OCI-LY1 (cell line): ENCODE measurements at regions not wholly inside any gene's neighbourhood (a gene's known extent, or its start where the extent isn't known, plus 50 kb on each side); places are given as distances from the start of the nearest gene placed in this dataset.

Source experiments
- H2AFZ ChIP-seq: fragments of 200-600 bp; sonication (generic), shearing (Covaris generic); 2 replicates; pipeline ENCODE4 v1.6.0; 2014; ENCODE audit warnings: antibody characterized with exemption, mild to moderate bottlenecking, low read length
- H3F3A ChIP-seq: fragments of 200-600 bp; sonication (generic), shearing (Covaris generic); 2 replicates; pipeline ENCODE4 v1.6.0; 2014; ENCODE audit warnings: mild to moderate bottlenecking, antibody characterized with exemption, low read length, moderate library complexity; ENCODE audit not compliant: insufficient read depth
- H3K27ac ChIP-seq: fragments of 200-600 bp; sonication (generic); 2 replicates; pipeline ENCODE4 v1.5.1; 2014; ENCODE audit warnings: low read length, mixed run types, mild to moderate bottlenecking, low read depth; ENCODE audit not compliant: poor library complexity, severe bottlenecking
- H3K27me3 ChIP-seq: fragments of 200-600 bp; sonication (generic); 2 replicates; pipeline ENCODE4 v1.6.0; 2014; ENCODE audit warnings: antibody characterized with exemption, mild to moderate bottlenecking, low read length, moderate library complexity; ENCODE audit not compliant: insufficient read depth
- H3K36me3 ChIP-seq: fragments of 200-600 bp; sonication (generic); 2 replicates; pipeline ENCODE4 v1.6.1; 2014; ENCODE audit warnings: mild to moderate bottlenecking, antibody characterized with exemption, low read length, moderate library complexity, mixed read lengths; ENCODE audit not compliant: insufficient read depth
- H3K4me1 ChIP-seq: fragments of 200-600 bp; sonication (generic); 2 replicates; pipeline ENCODE4 v1.5.1; 2014; ENCODE audit warnings: mild to moderate bottlenecking, low read length, moderate library complexity; ENCODE audit not compliant: insufficient read depth, severe bottlenecking
- H3K4me2 ChIP-seq: fragments of 200-600 bp; sonication (generic), shearing (Covaris generic); 2 replicates; pipeline ENCODE4 v1.6.1; 2014; ENCODE audit warnings: low read length
- H3K4me3 ChIP-seq: fragments of 200-600 bp; sonication (generic); 2 replicates; pipeline ENCODE4 v1.5.1; 2014; ENCODE audit warnings: low read length, low read depth, mild to moderate bottlenecking, mixed read lengths; ENCODE audit not compliant: poor library complexity, severe bottlenecking
- H3K79me2 ChIP-seq: fragments of 200-600 bp; shearing (Covaris generic); 2 replicates; pipeline ENCODE4 v1.6.1; 2016; ENCODE audit warnings: mixed run types, low read length, mixed read lengths; ENCODE audit not compliant: insufficient read depth
- H3K9ac ChIP-seq: fragments of 200-600 bp; sonication (generic), shearing (Covaris generic); 2 replicates; pipeline ENCODE4 v1.6.1; 2014; ENCODE audit warnings: mild to moderate bottlenecking, low read length, mixed read lengths
- H3K9me2 ChIP-seq: fragments of 200-600 bp; sonication (generic), shearing (Covaris generic); 2 replicates; pipeline ENCODE4 v1.6.1; 2014; ENCODE audit warnings: low read depth, mild to moderate bottlenecking, low read length, mixed read lengths
- H3K9me3 ChIP-seq: fragments of 200-600 bp; shearing (Covaris generic); 2 replicates; pipeline ENCODE4 v1.6.1; 2014; ENCODE audit warnings: low read length, mixed read lengths
- H4K20me1 ChIP-seq: fragments of 200-600 bp; sonication (generic), shearing (Covaris generic); 2 replicates; pipeline ENCODE4 v1.6.0; 2016; ENCODE audit warnings: mild to moderate bottlenecking, low read length; ENCODE audit not compliant: insufficient read depth
- EZH2 ChIP-seq: fragments of 200-600 bp; sonication (generic), shearing (Covaris generic); IDR thresholded peaks from 2 replicates; pipeline ENCODE4 v1.8.0; 2017; ENCODE audit warnings: borderline replicate concordance, mixed run types, mild to moderate bottlenecking, antibody characterized with exemption, low read length, moderate library complexity, mixed read lengths
- TF ChIP-seq, protein P1 (sequence below): fragments of 200-600 bp; sonication (generic), shearing (Covaris generic); IDR thresholded peaks from 2 replicates; pipeline ENCODE4 v1.5.1; 2017; ENCODE audit warnings: mild to moderate bottlenecking, antibody characterized with exemption, low read length, moderate library complexity, mixed read lengths

DNA sequence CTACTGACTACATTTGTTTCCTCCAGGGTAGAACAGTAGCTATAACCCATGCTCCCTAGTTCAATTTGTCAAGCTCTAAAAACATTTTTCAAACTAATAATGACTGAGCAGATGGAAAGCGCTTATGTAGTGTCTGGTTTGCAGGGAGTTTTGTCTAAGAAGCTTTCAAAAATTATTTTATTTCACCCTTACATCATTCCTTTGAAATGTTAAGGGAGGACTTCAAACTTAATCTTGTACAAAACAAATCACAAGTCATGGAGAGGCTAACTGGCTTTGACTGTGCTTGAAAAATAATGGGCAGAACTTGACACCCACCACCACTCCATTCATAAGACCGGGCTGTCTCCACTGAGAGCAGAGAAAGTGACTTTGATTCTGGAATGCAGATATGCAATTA, 153.4 kb upstream of the QRFPR start:
- Histone ChIP-seq H3K79me2 (no peaks in the 10 kb centered on the region), H4K20me1 (no peaks in the 10 kb centered on the region), H3K4me2 (no peak overlapping the region), H3K9me3 (no peaks in the 10 kb centered on the region), H3F3A (no peaks in the 10 kb centered on the region), H3K4me3 (no peak overlapping the region), H3K9me2 (no peaks in the 10 kb centered on the region), H3K27ac (no peak overlapping the region), H3K9ac (no peak overlapping the region), H2AFZ (no peak overlapping the region), H3K27me3 (no peaks in the 10 kb centered on the region), H3K36me3 (no peaks in the 10 kb centered on the region), H3K4me1 (no peaks in the 10 kb centered on the region)
- TF ChIP-seq EZH2 = no peak
- TF ChIP-seq, protein P1, sequence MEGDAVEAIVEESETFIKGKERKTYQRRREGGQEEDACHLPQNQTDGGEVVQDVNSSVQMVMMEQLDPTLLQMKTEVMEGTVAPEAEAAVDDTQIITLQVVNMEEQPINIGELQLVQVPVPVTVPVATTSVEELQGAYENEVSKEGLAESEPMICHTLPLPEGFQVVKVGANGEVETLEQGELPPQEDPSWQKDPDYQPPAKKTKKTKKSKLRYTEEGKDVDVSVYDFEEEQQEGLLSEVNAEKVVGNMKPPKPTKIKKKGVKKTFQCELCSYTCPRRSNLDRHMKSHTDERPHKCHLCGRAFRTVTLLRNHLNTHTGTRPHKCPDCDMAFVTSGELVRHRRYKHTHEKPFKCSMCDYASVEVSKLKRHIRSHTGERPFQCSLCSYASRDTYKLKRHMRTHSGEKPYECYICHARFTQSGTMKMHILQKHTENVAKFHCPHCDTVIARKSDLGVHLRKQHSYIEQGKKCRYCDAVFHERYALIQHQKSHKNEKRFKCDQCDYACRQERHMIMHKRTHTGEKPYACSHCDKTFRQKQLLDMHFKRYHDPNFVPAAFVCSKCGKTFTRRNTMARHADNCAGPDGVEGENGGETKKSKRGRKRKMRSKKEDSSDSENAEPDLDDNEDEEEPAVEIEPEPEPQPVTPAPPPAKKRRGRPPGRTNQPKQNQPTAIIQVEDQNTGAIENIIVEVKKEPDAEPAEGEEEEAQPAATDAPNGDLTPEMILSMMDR = no peak

DNA sequence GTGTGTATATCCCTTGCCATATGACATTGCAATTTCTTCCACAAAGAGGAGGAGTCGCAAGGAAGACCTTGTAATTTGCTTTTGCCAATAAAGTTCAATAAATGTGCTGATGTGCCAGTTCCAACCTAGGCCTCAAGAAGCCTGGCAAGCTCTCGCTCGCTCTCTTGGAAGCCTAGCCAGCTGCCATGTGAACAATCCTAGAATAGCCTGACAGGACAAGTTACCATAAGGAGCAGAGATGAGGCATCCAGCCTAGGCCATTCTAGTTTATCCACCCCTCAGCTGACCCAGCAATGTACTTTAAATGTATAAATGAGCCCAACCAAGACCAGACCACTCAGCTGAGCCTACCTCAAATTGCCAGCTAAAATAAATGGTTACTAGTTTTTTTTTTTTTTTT, 145.7 kb upstream of the QRFPR start:
- Histone ChIP-seq H2AFZ (no peak overlapping the region), H3K79me2 (no peaks in the 10 kb centered on the region), H3K4me3 (no peak overlapping the region), H3K4me2 (no peak overlapping the region), H3K9ac (no peak overlapping the region), H3K9me2 (no peaks in the 10 kb centered on the region), H3F3A (no peaks in the 10 kb centered on the region), H3K36me3 (no peaks in the 10 kb centered on the region), H3K4me1 (no peaks in the 10 kb centered on the region), H4K20me1 (no peaks in the 10 kb centered on the region), H3K27ac (no peak overlapping the region), H3K27me3 (no peaks in the 10 kb centered on the region), H3K9me3 (no peaks in the 10 kb centered on the region)
- TF ChIP-seq EZH2 = no peak
- TF ChIP-seq, protein P1 = no peak

DNA sequence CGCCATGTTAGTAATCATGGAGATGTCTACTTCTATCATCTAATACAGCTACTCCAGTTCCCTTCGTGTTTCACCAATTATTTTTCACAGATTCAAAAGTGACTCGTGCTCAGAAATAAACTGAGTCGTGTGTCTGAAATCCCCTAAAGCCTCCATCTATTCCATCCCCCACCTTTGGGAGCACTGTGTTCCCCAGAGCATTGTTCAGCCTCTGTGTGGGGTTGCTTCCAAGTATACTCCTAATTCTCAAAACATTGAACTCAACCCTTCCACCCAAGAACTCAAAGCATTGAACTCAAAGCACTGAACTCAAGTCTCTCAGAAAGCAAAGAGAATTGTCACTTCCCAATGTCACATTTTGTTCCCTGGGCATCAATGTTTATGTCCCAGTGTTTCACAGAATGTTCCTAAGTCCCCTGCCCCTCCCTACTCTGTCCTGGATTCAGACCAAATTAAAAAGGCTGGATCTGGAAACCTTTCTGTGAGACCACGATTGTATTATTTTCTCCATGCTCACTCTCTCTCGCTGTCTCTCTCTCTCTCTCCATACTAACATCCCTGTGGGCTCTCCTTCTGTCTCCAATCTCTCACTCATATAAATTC, 138.5 kb upstream of the QRFPR start:
- no peak overlapping the region for H2AFZ ChIP-seq

More for the DNA sequence above, 138.5 kb upstream of the QRFPR start:
- Histone ChIP-seq H3K4me3 (no peak overlapping the region), H3K27me3 (no peaks in the 10 kb centered on the region), H3F3A (no peaks in the 10 kb centered on the region), H3K27ac (no peak overlapping the region), H3K4me1 (no peaks in the 10 kb centered on the region), H3K9me3 (no peaks in the 10 kb centered on the region), H3K36me3 (no peaks in the 10 kb centered on the region), H3K79me2 (no peaks in the 10 kb centered on the region), H4K20me1 (no peaks in the 10 kb centered on the region), H3K4me2 (no peak overlapping the region), H3K9ac (no peak overlapping the region), H3K9me2 (no peaks in the 10 kb centered on the region)
- TF ChIP-seq, protein P1 = no peak
- TF ChIP-seq EZH2 = no peak
